ENCODE measurements at regions not wholly inside any gene's neighbourhood (a gene's known extent, or its start where the extent isn't known, plus 50 kb on each side); places are given as distances from the start of the nearest gene placed in this dataset.

GRCh38 chr6:81814370-81815076 is 62.0 kb upstream of the TENT5A start:
- no peak for DNase-seq (ENCODE audit: low spot score)

GRCh38 chr6:81813305-81813704 is 60.8 kb upstream of the TENT5A start:
- DNase-seq (ENCODE audit: low spot score), result no peak

GRCh38 chr6:81812401-81812800 is 59.9 kb upstream of the TENT5A start:
- no peak for DNase-seq (ENCODE audit: low spot score)

GRCh38 chr6:81808851-81809570 is 56.5 kb upstream of the TENT5A start:
- DNase-seq (ENCODE audit: low spot score), result no peak

GRCh38 chr6:81806793-81807565 is 54.5 kb upstream of the TENT5A start:
- no peak for DNase-seq (ENCODE audit: low spot score)

GRCh38 chr6:81802356-81802755 is 49.9 kb upstream of the TENT5A start:
- no peak for DNase-seq (ENCODE audit: low spot score)

Measured in putamen (tissue), 1 donor.